ENCODE measurements at regions not wholly inside any gene's neighbourhood (a gene's known extent, or its start where the extent isn't known, plus 50 kb on each side); places are given as distances from the start of the nearest gene placed in this dataset.
A peak's percentile ranks its signal among the peaks of the same experiment; 100 is the strongest.

DNA sequence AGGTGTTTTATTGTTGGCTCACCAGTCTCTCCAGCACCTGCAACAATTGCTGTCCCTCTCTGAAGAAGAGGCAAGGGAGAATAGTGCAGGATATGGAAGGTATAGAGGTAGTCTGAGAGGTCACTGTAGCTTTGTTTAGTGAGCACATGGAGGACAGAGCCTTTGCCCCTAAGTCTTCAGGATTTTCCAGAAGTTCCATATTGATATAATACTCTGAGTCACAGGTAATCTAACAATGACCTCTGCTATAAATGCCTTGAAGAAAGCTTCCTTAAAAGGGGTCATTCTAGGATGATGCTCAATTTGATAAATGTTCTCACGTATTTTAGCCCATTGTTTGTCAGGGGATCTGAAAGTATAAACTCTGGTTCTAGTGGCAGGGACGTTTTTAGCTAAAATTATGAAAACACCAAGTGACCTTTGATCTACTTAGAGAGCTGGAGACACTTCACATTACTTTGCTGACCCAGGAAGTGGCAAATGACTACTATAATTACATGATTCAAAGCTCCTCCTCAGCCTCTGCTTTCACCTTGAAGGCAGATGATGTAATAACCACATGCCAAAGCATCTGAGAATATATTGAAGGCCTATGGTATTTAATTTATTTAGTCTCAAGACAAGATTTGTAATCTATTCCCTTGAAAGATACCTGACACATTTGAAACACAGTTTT is 366.9 kb upstream of the NUDT12 start:
- in situ Hi-C loops (cut with HindIII; ENCODE audit: low pct_ligation_motif_present, low sequenced_read_pairs): no loop called here
- H3K27ac ChIP-seq: no peak overlapping the region
- DNase-seq: no peak
- H3K36me3 ChIP-seq (replicated peaks): no peaks in the 10 kb centered on the region
- H3K4me3 ChIP-seq (ENCODE audit: low read depth, low read length): no peak overlapping the region
- H3K27me3 ChIP-seq (replicated peaks): no peaks in the 10 kb centered on the region
- TF ChIP-seq, protein P1, sequence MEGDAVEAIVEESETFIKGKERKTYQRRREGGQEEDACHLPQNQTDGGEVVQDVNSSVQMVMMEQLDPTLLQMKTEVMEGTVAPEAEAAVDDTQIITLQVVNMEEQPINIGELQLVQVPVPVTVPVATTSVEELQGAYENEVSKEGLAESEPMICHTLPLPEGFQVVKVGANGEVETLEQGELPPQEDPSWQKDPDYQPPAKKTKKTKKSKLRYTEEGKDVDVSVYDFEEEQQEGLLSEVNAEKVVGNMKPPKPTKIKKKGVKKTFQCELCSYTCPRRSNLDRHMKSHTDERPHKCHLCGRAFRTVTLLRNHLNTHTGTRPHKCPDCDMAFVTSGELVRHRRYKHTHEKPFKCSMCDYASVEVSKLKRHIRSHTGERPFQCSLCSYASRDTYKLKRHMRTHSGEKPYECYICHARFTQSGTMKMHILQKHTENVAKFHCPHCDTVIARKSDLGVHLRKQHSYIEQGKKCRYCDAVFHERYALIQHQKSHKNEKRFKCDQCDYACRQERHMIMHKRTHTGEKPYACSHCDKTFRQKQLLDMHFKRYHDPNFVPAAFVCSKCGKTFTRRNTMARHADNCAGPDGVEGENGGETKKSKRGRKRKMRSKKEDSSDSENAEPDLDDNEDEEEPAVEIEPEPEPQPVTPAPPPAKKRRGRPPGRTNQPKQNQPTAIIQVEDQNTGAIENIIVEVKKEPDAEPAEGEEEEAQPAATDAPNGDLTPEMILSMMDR (IDR thresholded peaks at IDR 0.05; ENCODE audit: low read depth, low read length, missing control alignments): no peak

DNA sequence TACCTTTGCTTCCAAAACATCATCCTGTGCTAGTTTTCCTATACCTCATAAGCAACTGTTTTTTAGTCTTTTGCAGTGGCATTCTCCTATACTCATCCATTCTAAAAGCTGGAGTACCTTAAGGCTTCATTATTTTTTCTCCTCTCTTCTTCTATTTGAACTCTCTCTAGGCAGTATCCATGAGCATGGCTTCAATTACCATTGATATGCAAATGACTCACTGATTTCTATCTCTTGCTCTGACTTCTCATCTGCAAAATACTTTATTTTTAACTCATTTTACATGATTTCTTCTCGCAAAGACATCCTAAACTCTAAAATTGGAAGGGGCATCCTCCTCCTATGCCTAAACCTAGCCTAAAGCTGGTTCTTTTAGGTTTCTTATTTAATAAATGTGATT is 365.1 kb upstream of the NUDT12 start:
- Histone ChIP-seq H3K27ac (no peak overlapping the region), H3K36me3 (replicated peaks) (no peaks in the 10 kb centered on the region), H3K27me3 (replicated peaks) (no peaks in the 10 kb centered on the region), H3K4me3 (ENCODE audit: low read depth, low read length) (no peak overlapping the region)
- in situ Hi-C loops (cut with HindIII; ENCODE audit: low pct_ligation_motif_present, low sequenced_read_pairs): no loop called here
- TF ChIP-seq, protein P1 (IDR thresholded peaks at IDR 0.05; ENCODE audit: low read depth, low read length, missing control alignments): no peak
- DNase-seq: no peak

DNA sequence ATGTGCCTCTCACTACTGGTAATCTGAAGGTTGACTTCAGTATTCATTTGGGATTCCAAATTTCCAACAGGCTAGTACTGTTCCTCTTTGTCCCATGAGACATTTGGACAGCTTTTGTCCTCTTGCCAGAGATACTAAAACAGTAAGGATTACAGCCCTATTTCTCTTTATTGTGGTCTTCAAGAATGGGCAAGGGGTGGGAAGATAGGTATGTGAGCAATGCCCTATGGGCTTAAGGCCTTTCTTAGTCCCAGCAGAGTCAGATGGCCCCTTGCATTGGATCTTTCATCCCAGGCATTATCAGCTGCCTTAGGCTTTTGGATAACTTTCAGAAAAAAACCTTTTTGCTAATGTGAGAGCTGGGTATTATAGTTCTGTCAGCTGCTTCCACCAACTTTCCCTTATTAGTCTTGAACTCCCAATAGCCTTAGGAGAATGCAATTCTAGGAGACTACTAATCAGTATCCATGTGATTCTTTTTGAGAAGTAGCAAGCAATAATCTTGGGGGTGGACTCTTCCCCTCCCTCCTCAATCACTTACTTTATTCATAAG is 361.1 kb upstream of the NUDT12 start:
- Histone ChIP-seq H3K4me3 (ENCODE audit: low read depth, low read length) (no peak overlapping the region), H3K27me3 (replicated peaks) (no peaks in the 10 kb centered on the region), H3K27ac (no peak overlapping the region), H3K36me3 (replicated peaks) (no peaks in the 10 kb centered on the region)
- TF ChIP-seq, protein P1 (IDR thresholded peaks at IDR 0.05; ENCODE audit: low read depth, low read length, missing control alignments): no peak
- in situ Hi-C loops (cut with HindIII; ENCODE audit: low pct_ligation_motif_present, low sequenced_read_pairs): no loop called here
- DNase-seq: no peak

DNA sequence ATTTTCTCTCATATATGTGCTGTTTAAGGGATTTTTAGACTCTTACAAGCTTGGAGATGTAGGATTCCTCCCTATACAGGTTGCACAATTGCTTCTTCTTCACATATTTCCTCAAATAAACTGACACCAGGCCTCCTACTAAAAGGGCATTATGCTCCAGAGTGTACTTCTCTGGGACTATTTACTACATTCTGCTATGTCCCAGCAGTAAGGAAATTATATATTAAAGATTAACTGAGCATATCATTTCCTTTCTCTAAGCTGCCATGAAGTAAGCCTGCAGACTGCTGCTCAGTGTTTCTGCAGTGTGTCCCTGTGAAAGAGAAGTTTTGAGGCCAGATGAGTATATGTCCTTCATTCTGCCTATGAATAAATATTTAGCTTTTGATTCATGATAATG is 356.9 kb upstream of the NUDT12 start:
- Histone ChIP-seq H3K4me3 (ENCODE audit: low read depth, low read length) (no peak overlapping the region), H3K27me3 (replicated peaks) (no peaks in the 10 kb centered on the region), H3K27ac (no peak overlapping the region), H3K36me3 (replicated peaks) (no peaks in the 10 kb centered on the region)
- in situ Hi-C loops (cut with HindIII; ENCODE audit: low pct_ligation_motif_present, low sequenced_read_pairs): no loop called here
- TF ChIP-seq, protein P1 (IDR thresholded peaks at IDR 0.05; ENCODE audit: low read depth, low read length, missing control alignments): no peak
- DNase-seq: no peak

DNA sequence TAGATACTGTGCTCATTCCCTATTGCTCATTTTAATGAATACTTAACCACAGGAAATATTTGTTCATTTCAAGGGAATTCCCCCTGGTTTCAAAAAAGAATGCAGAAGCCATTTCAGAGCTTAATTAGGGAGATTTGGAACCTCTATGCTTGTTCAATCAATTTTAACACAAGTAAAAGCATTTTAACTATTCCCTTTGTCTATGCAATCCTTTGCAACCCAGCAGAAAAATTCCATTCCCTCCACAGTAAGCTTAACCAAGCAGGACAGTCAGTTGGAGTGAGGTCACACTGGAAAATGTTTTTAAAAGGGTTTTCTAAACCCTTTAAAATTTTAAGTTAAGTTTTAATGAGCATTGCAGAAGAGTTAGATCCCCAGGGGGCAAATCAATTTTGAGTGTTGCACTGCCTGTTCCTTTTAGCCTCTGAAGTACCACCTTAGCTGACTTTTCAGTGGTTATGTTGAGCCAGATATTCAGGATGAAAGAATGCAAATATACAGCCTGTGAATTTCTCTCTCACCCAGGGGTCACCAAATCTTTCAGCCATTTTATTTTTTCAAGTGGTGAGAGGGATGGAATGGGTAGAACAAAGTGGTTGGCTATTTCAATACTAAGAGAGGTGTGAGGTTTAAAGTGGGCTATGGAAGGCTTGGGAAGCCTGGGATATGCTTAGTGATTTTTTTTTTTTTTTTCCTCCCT is 356.2 kb upstream of the NUDT12 start:
- H3K36me3 ChIP-seq (replicated peaks): no peaks in the 10 kb centered on the region
- TF ChIP-seq, protein P1 (IDR thresholded peaks at IDR 0.05; ENCODE audit: low read depth, low read length, missing control alignments): no peak
- peak overlapping the region; percentile 19 for H3K27ac ChIP-seq
- no peaks in the 10 kb centered on the region for H3K27me3 ChIP-seq (replicated peaks)
- H3K4me3 ChIP-seq (ENCODE audit: low read depth, low read length): no peak overlapping the region
- in situ Hi-C loops (cut with HindIII; ENCODE audit: low pct_ligation_motif_present, low sequenced_read_pairs): no loop called here
- DNase-seq: peak; percentile 11
